HFF-Myc (cell line): ENCODE measurements at regions not wholly inside any gene's neighbourhood (a gene's known extent, or its start where the extent isn't known, plus 50 kb on each side); places are given as distances from the start of the nearest gene placed in this dataset.

Experiments used
- DNase-seq: peaks from one replicate; pipeline ENCODE4 v3.0.0-alpha.2; 2011; ENCODE audit warnings: low read depth; ENCODE audit errors: extremely low read depth
- H3K4me3 ChIP-seq: replicated peaks from 2 replicates; pipeline ENCODE4 v1.5.1; 2011; ENCODE audit warnings: low read depth, mild to moderate bottlenecking, control low read depth, low read length
- TF ChIP-seq, protein P1 (sequence below): IDR thresholded peaks from 2 replicates; pipeline ENCODE4 v1.5.1; 2012; ENCODE audit warnings: mild to moderate bottlenecking, low read depth, low read length, control low read depth; ENCODE audit errors: missing control alignments

DNA sequence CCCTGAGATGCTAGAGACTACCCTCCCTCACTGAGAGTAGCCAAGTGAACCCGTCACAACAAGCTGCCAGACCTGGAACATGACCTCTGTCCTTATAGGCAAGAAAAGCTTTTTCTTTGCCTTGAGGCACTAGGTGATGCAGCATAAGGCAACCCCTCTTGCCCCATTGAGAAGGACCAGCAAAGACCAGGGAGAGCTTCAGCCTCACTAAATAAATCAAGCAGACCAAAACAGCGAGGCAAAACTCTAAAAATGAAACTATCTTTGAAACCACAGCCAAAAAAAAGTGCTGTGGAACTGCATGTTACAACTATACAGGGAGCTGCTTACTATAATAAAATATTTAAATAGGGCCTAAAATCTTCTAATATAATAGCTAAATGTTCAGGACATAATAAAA lies 62.6 kb upstream of the FAM83B start:
- no peak overlapping the region for H3K4me3 ChIP-seq
- TF ChIP-seq, protein P1, sequence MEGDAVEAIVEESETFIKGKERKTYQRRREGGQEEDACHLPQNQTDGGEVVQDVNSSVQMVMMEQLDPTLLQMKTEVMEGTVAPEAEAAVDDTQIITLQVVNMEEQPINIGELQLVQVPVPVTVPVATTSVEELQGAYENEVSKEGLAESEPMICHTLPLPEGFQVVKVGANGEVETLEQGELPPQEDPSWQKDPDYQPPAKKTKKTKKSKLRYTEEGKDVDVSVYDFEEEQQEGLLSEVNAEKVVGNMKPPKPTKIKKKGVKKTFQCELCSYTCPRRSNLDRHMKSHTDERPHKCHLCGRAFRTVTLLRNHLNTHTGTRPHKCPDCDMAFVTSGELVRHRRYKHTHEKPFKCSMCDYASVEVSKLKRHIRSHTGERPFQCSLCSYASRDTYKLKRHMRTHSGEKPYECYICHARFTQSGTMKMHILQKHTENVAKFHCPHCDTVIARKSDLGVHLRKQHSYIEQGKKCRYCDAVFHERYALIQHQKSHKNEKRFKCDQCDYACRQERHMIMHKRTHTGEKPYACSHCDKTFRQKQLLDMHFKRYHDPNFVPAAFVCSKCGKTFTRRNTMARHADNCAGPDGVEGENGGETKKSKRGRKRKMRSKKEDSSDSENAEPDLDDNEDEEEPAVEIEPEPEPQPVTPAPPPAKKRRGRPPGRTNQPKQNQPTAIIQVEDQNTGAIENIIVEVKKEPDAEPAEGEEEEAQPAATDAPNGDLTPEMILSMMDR: no peak
- no peak for DNase-seq

DNA sequence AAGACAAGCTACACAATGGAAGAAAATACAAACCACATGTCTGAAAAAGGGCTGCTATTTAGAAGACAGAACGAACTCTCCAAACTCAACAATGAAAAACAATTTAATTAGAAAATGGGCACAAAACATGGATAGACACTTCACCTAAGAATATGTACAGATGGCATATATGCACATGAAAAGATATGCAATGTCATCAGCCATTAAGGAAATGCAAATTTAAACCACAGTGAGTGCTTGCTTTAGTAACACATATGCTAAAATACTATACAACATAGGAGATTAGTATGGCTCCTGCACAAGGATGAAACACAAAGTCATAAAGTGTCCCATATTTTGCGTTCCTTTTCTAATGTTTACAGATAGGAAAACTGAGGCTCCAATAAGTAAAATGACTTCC lies 60.4 kb upstream of the FAM83B start:
- no peak for DNase-seq
- TF ChIP-seq, protein P1: no peak
- no peak overlapping the region for H3K4me3 ChIP-seq

DNA sequence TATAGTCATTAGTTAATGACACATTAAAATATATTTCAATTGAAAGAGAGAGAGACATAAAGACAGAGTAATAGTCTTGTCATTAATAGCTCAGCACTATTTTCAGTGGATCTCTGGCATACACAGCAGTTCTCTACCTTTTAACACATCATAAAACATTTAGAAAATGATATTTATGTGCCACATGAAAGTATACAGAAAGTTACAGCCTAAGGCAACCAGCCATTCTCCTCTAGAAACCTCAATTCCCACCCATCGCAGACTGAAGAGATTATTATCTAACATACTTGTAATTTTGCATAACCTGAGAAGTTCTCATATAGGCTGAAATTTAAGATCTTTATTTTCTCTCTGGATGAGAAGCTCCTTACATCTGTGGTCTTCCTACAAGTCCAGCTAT lies 58.7 kb upstream of the FAM83B start:
- TF ChIP-seq, protein P1: no peak

More for the DNA sequence above, 58.7 kb upstream of the FAM83B start:
- no peak overlapping the region for H3K4me3 ChIP-seq
- DNase-seq: no peak
